Hepatocyte (in vitro differentiated cells): ENCODE measurements at regions not wholly inside any gene's neighbourhood (a gene's known extent, or its start where the extent isn't known, plus 50 kb on each side); places are given as distances from the start of the nearest gene placed in this dataset.

Source experiments
- EZH2 ChIP-seq: fragments of 200-600 bp; sonication (generic); IDR thresholded peaks from 2 replicates; pipeline ENCODE4 v1.6.1; 2016; ENCODE audit warnings: antibody characterized with exemption, mild to moderate bottlenecking, borderline replicate concordance
- EZH2phosphoT487 ChIP-seq: fragments of 200-600 bp; sonication (generic); IDR thresholded peaks from one replicate; pipeline ENCODE4 v1.6.1; 2018; ENCODE audit warnings: antibody characterized with exemption, mild to moderate bottlenecking, low read depth, moderate library complexity; ENCODE audit not compliant: unreplicated experiment, severe bottlenecking
- TF ChIP-seq, protein P1 (sequence below): fragments of 200-600 bp; sonication (generic); IDR thresholded peaks from 2 replicates; pipeline ENCODE4 v1.5.1; 2016; ENCODE audit warnings: antibody characterized with exemption, mild to moderate bottlenecking; ENCODE audit not compliant: poor library complexity

DNA sequence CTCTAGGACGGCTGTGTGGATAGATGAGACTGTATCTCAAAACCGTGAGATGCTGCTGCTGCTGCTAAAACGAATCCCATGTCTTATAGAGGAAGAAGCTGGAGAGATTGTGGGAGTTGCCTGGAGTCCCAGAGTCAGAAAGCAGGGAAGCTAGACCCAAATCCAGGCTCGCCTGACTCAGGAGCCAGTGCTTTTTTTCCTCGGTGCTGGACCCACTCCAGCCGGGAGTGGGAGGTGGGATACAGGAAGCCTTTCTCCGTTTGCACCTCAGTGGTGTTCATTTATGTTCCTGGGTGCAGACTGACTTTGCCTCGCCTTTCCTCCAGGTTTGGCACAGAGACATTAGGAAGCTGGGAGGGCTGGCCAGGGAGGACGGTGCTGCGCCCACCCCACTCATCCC is 150.9 kb upstream of the LINGO1 start:
- TF ChIP-seq, protein P1, sequence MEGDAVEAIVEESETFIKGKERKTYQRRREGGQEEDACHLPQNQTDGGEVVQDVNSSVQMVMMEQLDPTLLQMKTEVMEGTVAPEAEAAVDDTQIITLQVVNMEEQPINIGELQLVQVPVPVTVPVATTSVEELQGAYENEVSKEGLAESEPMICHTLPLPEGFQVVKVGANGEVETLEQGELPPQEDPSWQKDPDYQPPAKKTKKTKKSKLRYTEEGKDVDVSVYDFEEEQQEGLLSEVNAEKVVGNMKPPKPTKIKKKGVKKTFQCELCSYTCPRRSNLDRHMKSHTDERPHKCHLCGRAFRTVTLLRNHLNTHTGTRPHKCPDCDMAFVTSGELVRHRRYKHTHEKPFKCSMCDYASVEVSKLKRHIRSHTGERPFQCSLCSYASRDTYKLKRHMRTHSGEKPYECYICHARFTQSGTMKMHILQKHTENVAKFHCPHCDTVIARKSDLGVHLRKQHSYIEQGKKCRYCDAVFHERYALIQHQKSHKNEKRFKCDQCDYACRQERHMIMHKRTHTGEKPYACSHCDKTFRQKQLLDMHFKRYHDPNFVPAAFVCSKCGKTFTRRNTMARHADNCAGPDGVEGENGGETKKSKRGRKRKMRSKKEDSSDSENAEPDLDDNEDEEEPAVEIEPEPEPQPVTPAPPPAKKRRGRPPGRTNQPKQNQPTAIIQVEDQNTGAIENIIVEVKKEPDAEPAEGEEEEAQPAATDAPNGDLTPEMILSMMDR = no peak
- TF ChIP-seq EZH2 (no peak), EZH2phosphoT487 (no peak)
